GM12878 (cell line): ENCODE measurements at regions not wholly inside any gene's neighbourhood (a gene's known extent, or its start where the extent isn't known, plus 50 kb on each side); places are given as distances from the start of the nearest gene placed in this dataset.
A peak's percentile ranks its signal among the peaks of the same experiment; 100 is the strongest.

Experiments
- BACH1 ChIP-seq: fragments of 450-650 bp; IDR thresholded peaks from 2 replicates; pipeline ENCODE4 v1.6.1; 2017; ENCODE audit warnings: mild to moderate bottlenecking, borderline replicate concordance
- BMI1 ChIP-seq: fragments of 450-650 bp; IDR thresholded peaks from 2 replicates; pipeline ENCODE4 v1.6.1; 2016; ENCODE audit warnings: mild to moderate bottlenecking, moderate library complexity, borderline replicate concordance
- CHD2 ChIP-seq: IDR thresholded peaks from 2 replicates; pipeline ENCODE4 v1.6.1; 2011; ENCODE audit warnings: low read depth, low read length, improper control_type of control experiment, borderline replicate concordance
- E2F4 ChIP-seq: IDR thresholded peaks from 2 replicates; pipeline ENCODE4 v1.6.1; 2012; ENCODE audit warnings: low read depth, low read length, improper control_type of control experiment
- ELK1 ChIP-seq: IDR thresholded peaks from 2 replicates; pipeline ENCODE4 v1.6.1; 2012; ENCODE audit warnings: low read depth, low read length, improper control_type of control experiment
- EZH2 ChIP-seq: IDR thresholded peaks from 2 replicates; pipeline ENCODE4 v1.6.1; 2012; ENCODE audit warnings: low read depth, mild to moderate bottlenecking, control low read depth, inconsistent platforms, low read length, borderline replicate concordance; ENCODE audit not compliant: control insufficient read depth
- FOS ChIP-seq: IDR thresholded peaks from 3 replicates; pipeline ENCODE4 v1.6.1; 2011; ENCODE audit warnings: borderline replicate concordance; ENCODE audit not compliant: insufficient read length; ENCODE audit errors: extremely low read depth
- FOXM1 ChIP-seq: IDR thresholded peaks from 2 replicates; pipeline ENCODE4 v1.6.1; 2012; ENCODE audit warnings: low read depth, mild to moderate bottlenecking, inconsistent platforms, low read length, moderate library complexity
- IRF4 ChIP-seq: IDR thresholded peaks from 2 replicates; pipeline ENCODE4 v1.6.1; 2011; ENCODE audit warnings: low read depth, low read length
- KAT2A ChIP-seq: conservative IDR thresholded peaks from 2 replicates; pipeline ENCODE4 v1.6.1; 2011; ENCODE audit warnings: low read depth, low read length; ENCODE audit not compliant: control insufficient read depth
- KLF5 ChIP-seq: fragments of 450-650 bp; IDR thresholded peaks from 2 replicates; pipeline ENCODE4 v1.6.1; 2014; ENCODE audit warnings: mild to moderate bottlenecking; ENCODE audit not compliant: partially characterized antibody
- LARP7 ChIP-seq: fragments of 450-650 bp; IDR thresholded peaks from 2 replicates; pipeline ENCODE4 v1.6.1; 2017; ENCODE audit warnings: mild to moderate bottlenecking
- MEF2A ChIP-seq: IDR thresholded peaks from 2 replicates; pipeline ENCODE4 v1.6.1; 2011; ENCODE audit warnings: low read depth, mild to moderate bottlenecking, low read length, moderate library complexity; ENCODE audit not compliant: insufficient read depth
- MYC ChIP-seq: IDR thresholded peaks from 2 replicates; pipeline ENCODE4 v1.6.1; 2011; ENCODE audit warnings: mild to moderate bottlenecking, low read length, moderate library complexity, inconsistent platforms; ENCODE audit not compliant: insufficient read depth, insufficient replicate concordance, insufficient read length, severe bottlenecking
- NR2C2 ChIP-seq: IDR thresholded peaks from 2 replicates; pipeline ENCODE4 v1.6.1; 2011; ENCODE audit warnings: borderline replicate concordance, low read depth; ENCODE audit not compliant: control insufficient read depth, insufficient read length
- NRF1 ChIP-seq: conservative IDR thresholded peaks from 2 replicates; pipeline ENCODE4 v1.6.1; 2011; ENCODE audit warnings: mild to moderate bottlenecking, low read depth, low read length, improper control_type of control experiment
- POU2F2 ChIP-seq: IDR thresholded peaks from 3 replicates; pipeline ENCODE4 v1.6.1; 2011; ENCODE audit warnings: low read depth, mild to moderate bottlenecking, low read length, borderline replicate concordance
- RBBP5 ChIP-seq: fragments of 200-600 bp; sonication (generic); conservative IDR thresholded peaks from 2 replicates; pipeline ENCODE4 v1.6.1; 2016
- SMAD1 ChIP-seq: fragments of 450-650 bp; IDR thresholded peaks from 2 replicates; pipeline ENCODE4 v1.6.1; 2018; ENCODE audit warnings: mild to moderate bottlenecking, low read depth; ENCODE audit not compliant: partially characterized antibody
- SUPT20H ChIP-seq: IDR thresholded peaks from 2 replicates; pipeline ENCODE4 v1.6.1; 2011; ENCODE audit warnings: low read depth, mild to moderate bottlenecking, low read length, moderate library complexity, borderline replicate concordance; ENCODE audit not compliant: control insufficient read depth
- USF2 ChIP-seq: IDR thresholded peaks from 2 replicates; pipeline ENCODE4 v1.6.1; 2011; ENCODE audit warnings: low read depth, low read length, improper control_type of control experiment, borderline replicate concordance
- YY1 ChIP-seq: IDR thresholded peaks from 2 replicates; pipeline ENCODE4 v1.6.1; 2011; ENCODE audit warnings: low read depth, mild to moderate bottlenecking, low read length
- ZNF622 ChIP-seq: fragments of 450-650 bp; IDR thresholded peaks from 2 replicates; pipeline ENCODE4 v1.6.1; 2017; ENCODE audit warnings: mild to moderate bottlenecking, inconsistent platforms
- ZNF687 ChIP-seq: fragments of 450-650 bp; IDR thresholded peaks from 2 replicates; pipeline ENCODE4 v1.6.1; 2017; ENCODE audit warnings: mild to moderate bottlenecking, moderate library complexity

- no peak for TF ChIP-seq ZNF622
- TF ChIP-seq RBBP5: no peak
- TF ChIP-seq ELK1: no peak
- no peak for TF ChIP-seq SUPT20H
- TF ChIP-seq USF2: no peak
- TF ChIP-seq KAT2A: no peak
- no peak for TF ChIP-seq KLF5
- no peak for TF ChIP-seq E2F4
- no peak for TF ChIP-seq IRF4
- peak; percentile 45; the same call in 1 of the 2 replicates for TF ChIP-seq BMI1
- no peak for TF ChIP-seq BACH1
- no peak for TF ChIP-seq NR2C2
- no peak for TF ChIP-seq POU2F2
- TF ChIP-seq FOXM1: no peak
- peak; percentile 9; the same call in 1 of the 2 replicates for TF ChIP-seq CHD2
- no peak for TF ChIP-seq ZNF687
- no peak for TF ChIP-seq MEF2A
- TF ChIP-seq FOS: no peak
- TF ChIP-seq SMAD1: peak; percentile 51
- TF ChIP-seq EZH2: no peak
- no peak for TF ChIP-seq LARP7
- no peak for TF ChIP-seq MYC
- no peak for TF ChIP-seq NRF1
- no peak for TF ChIP-seq YY1
Observed at GRCh38 chr2:176493226-176493825, 224.1 kb downstream of the MTX2 start (continued).
